GM19239 (cell line): ENCODE measurements at regions not wholly inside any gene's neighbourhood (a gene's known extent, or its start where the extent isn't known, plus 50 kb on each side); places are given as distances from the start of the nearest gene placed in this dataset.
"Not testable (repeated sequence)": the region's sequence is repeated elsewhere in the genome, so short reads cannot be mapped to it uniquely, and the experiment has no call there.

Source experiments
- DNase-seq: peaks from one replicate; pipeline ENCODE4 v3.0.0; 2011; ENCODE audit warnings: low spot score; ENCODE audit not compliant: insufficient read length
- FAIRE-seq: peaks from 2 replicates; lab custom pipeline; 2011; peaks lifted over from hg19 to GRCh38; lab: Jason Lieb, UNC

DNA sequence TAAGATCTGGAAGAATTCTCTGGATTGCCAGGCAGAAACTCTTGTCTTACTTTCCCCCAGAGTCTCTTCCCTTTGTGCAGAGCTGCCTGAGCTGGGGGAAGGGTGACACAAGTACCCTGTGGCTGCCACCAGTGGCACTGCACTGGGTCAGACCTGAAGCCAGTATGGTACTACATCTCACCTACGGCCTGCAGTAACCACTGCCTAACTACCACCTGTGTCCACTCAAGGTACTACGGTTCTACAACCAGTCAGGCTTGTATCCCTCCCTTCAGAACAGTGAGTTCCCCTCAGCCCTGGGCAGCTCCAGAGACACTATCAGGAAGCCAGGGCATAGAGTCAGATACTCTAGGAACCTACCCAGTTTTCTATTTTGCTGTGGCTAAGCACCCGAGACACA is 212.0 kb upstream of the POU5F2 start:
- FAIRE-seq = no peak

DNA sequence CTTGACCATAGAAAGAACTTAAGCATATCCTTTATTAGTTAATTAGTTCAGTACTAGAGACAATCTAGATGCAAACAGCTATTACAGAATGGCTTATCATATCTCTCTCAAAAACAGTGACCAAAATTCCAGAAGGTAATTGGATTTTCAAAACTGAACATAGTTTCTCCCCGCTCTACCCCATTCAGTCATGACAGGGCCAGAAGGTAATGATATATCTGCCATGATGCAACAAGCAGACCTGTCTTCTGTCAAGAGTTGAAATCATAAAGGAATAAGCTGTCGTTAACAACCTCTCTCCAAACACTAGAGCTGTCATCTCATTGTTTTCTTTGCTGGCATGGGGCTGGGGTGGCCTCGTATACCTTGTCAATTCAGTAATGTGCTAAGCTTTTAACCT is 200.5 kb upstream of the POU5F2 start:
- FAIRE-seq (peak; percentile 26), DNase-seq (no peak)

More for the DNA sequence above, 212.0 kb upstream of the POU5F2 start:
- no peak for DNase-seq

DNA sequence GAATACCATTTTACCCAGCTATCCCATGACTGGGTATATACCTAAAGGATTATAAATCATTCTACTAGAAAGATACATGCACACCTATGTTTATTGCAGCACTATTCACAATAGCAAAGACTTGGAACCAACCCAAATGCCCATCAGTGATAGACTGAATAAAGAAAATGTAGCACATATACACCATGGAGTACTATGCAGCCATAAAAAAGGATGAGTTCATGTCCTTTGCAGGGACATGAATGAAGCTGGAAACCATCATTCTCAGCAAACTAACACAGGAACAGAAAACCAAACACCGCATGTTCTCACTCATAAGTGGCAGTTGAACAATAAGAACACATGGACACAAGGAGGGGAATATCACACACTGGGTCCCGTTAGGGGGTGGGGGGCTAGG is 191.9 kb upstream of the POU5F2 start:
- DNase-seq, FAIRE-seq: not testable (repeated sequence)

DNA sequence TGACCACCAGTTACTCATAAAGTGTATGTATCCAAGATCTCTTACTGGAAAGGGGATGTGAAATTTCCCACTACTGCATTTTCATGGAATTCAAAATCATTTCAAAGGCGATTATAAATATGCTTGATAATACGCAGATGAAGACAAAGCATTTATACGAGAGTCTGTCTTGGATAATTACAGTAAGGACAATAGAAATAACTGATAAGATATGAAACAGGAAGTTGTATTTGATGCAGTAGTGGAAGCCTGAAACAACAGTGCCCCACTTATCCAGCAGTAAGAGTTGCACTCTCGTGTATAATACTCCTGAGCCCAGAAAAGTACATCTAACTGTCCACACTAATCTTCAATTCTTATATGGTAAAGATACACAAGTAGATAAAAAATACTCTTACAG is 188.7 kb upstream of the POU5F2 start:
- FAIRE-seq = peak; percentile 73
- no peak for DNase-seq

GRCh38 chr5:93929131-93929530 is 187.7 kb upstream of the POU5F2 start:
- no peak for FAIRE-seq

DNA sequence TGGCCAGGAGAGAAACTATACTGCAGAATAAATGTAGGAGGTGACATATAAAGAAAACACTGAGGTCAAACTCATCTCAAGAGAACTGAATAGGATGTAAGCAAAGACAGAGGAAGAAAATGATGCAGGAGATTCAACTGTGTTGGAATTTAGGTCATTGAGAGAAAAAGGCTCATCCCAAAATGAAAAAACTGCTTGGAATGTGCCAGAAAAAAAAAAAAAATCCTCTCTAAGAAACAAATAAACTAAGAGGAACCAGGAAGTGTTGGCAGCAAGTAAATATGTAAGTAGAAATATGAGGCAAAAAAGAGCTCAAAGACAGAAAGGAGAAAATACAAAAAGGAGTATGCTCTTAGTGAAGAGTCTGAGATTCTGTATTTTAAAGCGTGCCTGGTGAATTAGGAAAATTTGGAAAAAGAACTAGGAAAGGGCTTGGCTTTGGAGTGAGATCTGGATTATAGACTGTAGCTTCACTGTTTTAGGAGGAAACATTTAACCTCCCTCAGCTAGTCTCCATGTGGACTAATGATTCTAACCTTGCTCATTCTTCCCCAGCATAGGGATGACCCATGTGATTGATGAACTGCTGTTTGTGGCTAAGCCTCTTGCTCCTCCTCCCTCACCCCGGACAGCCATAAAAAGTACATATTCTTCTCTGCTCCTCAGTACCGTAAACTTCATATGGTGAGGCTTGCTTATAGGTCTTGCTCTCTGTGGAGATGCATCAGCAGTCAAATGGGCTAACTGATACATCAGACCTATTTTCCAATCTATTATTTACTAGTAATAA is 185.6 kb upstream of the POU5F2 start:
- FAIRE-seq (no peak), DNase-seq (no peak)

More at GRCh38 chr5:93929131-93929530, 187.7 kb upstream of the POU5F2 start:
- DNase-seq = no peak

DNA sequence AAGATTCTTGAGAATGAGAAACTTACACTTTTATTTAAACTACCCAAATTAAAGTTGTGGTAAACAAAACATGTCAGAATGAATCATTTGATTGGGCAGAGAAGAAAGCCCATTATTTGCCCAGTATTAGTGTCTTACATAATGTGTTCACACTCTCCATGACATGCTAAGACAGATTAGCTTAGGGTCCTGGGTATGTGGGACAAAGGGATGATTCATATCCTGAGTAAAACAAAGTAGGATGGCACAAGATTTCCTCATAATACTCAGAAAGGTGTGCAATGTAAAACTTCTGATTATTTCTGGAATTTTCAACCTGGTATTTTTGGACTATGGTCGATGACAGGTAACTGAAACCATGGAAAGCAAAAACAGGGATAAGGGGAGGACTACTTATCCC is 183.9 kb upstream of the POU5F2 start:
- FAIRE-seq (no peak), DNase-seq (no peak)

- FAIRE-seq (no peak), DNase-seq (no peak)
These were observed 183.2 kb upstream of the POU5F2 start for GRCh38 chr5:93924628-93925027.

GRCh38 chr5:93922551-93922950 is 181.2 kb upstream of the POU5F2 start:
- no peak for DNase-seq
- FAIRE-seq = no peak

DNA sequence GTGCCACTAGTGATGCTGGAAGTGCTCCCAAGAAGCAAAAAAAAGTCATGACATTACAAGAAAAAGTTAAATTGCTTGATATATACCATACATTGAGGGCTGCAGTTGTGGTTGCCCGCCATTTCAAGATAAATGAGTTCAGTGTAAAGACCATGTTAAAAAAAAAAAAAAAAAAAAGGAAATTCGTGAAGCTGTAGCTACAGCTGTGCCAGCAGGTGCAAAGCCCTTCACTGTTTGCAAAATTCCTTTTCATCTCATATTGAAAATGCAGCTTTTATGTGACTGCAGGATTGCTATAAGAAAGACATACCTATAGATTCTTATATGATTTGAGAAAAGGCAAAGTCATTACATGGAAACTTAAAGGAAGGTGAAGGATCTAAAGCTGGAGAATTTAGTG is 179.6 kb upstream of the POU5F2 start:
- FAIRE-seq = no peak
- no peak for DNase-seq

DNA sequence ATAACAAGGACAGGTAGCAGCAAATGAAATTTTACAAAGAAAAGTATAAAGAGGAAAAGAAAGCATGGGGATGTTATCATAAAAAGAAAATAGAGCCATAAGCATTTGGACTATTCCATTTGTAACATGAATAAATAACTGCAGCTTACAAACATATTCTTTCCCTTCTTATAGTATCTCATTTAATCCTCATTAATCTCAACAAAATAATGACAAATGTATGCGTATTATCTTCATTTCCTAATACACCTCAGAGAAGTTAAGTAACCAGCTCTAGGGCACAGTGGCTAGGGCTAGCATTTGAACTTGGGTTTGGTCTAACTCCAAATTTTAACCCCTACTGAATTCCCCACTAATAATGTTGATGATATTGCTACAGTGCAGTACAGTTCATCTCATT is 175.5 kb upstream of the POU5F2 start:
- DNase-seq = no peak
- no peak for FAIRE-seq

- DNase-seq (peak; percentile 12), FAIRE-seq (peak; percentile 93)
These were observed 173.7 kb upstream of the POU5F2 start for GRCh38 chr5:93915142-93915553.

GRCh38 chr5:93911609-93912008 is 170.2 kb upstream of the POU5F2 start:
- DNase-seq (no peak), FAIRE-seq (no peak)

GRCh38 chr5:93909356-93909755 is 168.0 kb upstream of the POU5F2 start:
- DNase-seq = no peak

GRCh38 chr5:93904917-93905316 is 163.5 kb upstream of the POU5F2 start:
- DNase-seq = no peak
- FAIRE-seq = no peak

More at GRCh38 chr5:93909356-93909755, 168.0 kb upstream of the POU5F2 start:
- FAIRE-seq = no peak

GRCh38 chr5:93902288-93902687 is 160.9 kb upstream of the POU5F2 start:
- FAIRE-seq = no peak
- DNase-seq = no peak

- DNase-seq = no peak
- peak; percentile 61 for FAIRE-seq
These were observed 157.7 kb upstream of the POU5F2 start for GRCh38 chr5:93899026-93899600.

GRCh38 chr5:93894601-93895354 is 153.4 kb upstream of the POU5F2 start:
- DNase-seq (no peak), FAIRE-seq (peak; percentile 66)

DNA sequence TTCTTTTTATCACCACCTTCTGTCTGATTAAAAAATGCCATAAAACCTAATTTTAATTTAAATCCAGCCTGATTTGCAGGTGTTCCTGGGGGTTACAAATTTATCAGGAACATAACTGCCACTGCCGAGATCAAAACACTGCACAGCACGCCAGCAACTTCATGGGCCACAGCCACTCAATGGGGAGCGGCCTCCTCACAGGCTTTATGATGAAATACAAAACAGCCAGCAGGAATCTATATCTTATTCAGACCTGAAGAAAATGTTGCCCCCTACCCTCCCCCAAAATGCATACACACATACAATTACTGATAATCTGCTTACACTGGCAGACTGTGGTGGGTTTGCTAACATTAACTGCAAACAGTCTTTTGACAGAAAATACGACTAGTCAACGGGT is 151.7 kb upstream of the POU5F2 start:
- no peak for DNase-seq
- FAIRE-seq = no peak

DNA sequence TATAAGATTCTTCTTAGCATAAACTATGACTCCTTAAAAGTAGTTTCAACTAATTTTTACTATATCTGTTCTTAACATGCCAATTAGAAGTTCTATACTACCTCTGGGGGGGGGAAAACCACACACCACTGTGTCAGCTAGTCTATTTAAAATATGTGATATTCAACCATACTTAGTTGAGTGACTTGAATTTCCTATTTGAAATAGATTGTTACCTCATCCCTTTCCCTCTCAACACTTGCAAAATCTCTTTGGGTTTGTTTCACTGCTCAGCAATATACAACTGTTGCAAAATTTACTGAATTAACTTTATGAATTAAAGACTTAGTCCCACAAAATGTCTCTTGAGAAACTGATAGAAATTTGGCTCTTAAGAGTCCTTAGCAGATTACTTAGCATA is 151.1 kb upstream of the POU5F2 start:
- FAIRE-seq (no peak), DNase-seq (no peak)
